AG04449 (cell line): ENCODE measurements at regions not wholly inside any gene's neighbourhood (a gene's known extent, or its start where the extent isn't known, plus 50 kb on each side); places are given as distances from the start of the nearest gene placed in this dataset.
"Not testable (repeated sequence)": the region's sequence is repeated elsewhere in the genome, so short reads cannot be mapped to it uniquely, and the experiment has no call there.

Experiments
- CTCF ChIA-PET: fragments of 350-600 bp; formaldehyde crosslinking; extraction: SDS; loops from one replicate; lab custom pipeline; 2021; ENCODE audit warnings: antibody characterized with exemption; lab: Yijun Ruan, JAX
- POLR2A ChIA-PET: fragments of 400-600, 350-600 bp; formaldehyde crosslinking; extraction: SDS; loops from one replicate; lab custom pipeline; 2020; ENCODE audit warnings: antibody characterized with exemption, inconsistent platforms; lab: Yijun Ruan, JAX
- DNase-seq: peaks from one replicate; pipeline ENCODE4 v3.0.0-alpha.2; 2010; ENCODE audit warnings: low read depth, low spot score
- H3K4me3 ChIP-seq: 2 replicates; pipeline ENCODE4 v1.5.1; 2011; ENCODE audit warnings: low read depth, mild to moderate bottlenecking, control low read depth, low read length
- CTCF ChIP-seq: IDR thresholded peaks from one replicate; pipeline ENCODE4 v1.5.1; 2011; ENCODE audit warnings: mild to moderate bottlenecking, moderate library complexity, low read length, control low read depth, inconsistent platforms; ENCODE audit not compliant: insufficient read depth; ENCODE audit errors: missing control alignments

GRCh38 chr10:33084453-33084852 is 126.4 kb upstream of the ITGB1 start:
- no peak overlapping the region for H3K4me3 ChIP-seq
- POLR2A ChIA-PET: interaction anchor here (0.5 kb wide), 1 partner anchor 213 kb away, joined by 3 read pairs; no protein-coding TSS in a partner anchor
- no peak for TF ChIP-seq CTCF
- CTCF ChIA-PET: interaction anchor here (1.1 to 1.3 kb wide), 3 partner anchors 11 to 32 kb away, joined by 3 to 4 read pairs (median 3); no protein-coding TSS in a partner anchor
- DNase-seq: no peak

GRCh38 chr10:33082373-33082895 is 124.4 kb upstream of the ITGB1 start:
- CTCF ChIA-PET: no interaction called here
- TF ChIP-seq CTCF: no peak
- POLR2A ChIA-PET: no interaction called here
- no peak for DNase-seq
- H3K4me3 ChIP-seq: no peak overlapping the region

GRCh38 chr10:33080467-33080866 is 122.4 kb upstream of the ITGB1 start:
- DNase-seq, POLR2A ChIA-PET, H3K4me3 ChIP-seq: not testable (repeated sequence)
- CTCF ChIA-PET: interaction anchor here (1.3 kb wide), 1 partner anchor 14 kb away, joined by 5 read pairs; no protein-coding TSS in a partner anchor

- POLR2A ChIA-PET: no interaction called here
- no peak for TF ChIP-seq CTCF
- no peak overlapping the region for H3K4me3 ChIP-seq
- CTCF ChIA-PET: no interaction called here
- no peak for DNase-seq
These were observed 116.4 kb upstream of the ITGB1 start for GRCh38 chr10:33074443-33074842.

GRCh38 chr10:33073641-33074415 is 115.8 kb upstream of the ITGB1 start:
- H3K4me3 ChIP-seq: no peak overlapping the region
- DNase-seq: no peak
- ChIA-PET CTCF (interaction anchor here (0.9 kb wide), 1 partner anchor 11 kb away, joined by 3 read pairs; no protein-coding TSS in a partner anchor), POLR2A (no interaction called here)
- no peak for TF ChIP-seq CTCF

- CTCF ChIA-PET: no interaction called here
- POLR2A ChIA-PET: no interaction called here
- no peak for TF ChIP-seq CTCF
- no peak for DNase-seq
- H3K4me3 ChIP-seq: no peak overlapping the region
These were observed 113.8 kb upstream of the ITGB1 start for GRCh38 chr10:33071857-33072256.
